Mucosa of descending colon (tissue), 3 donors: ENCODE measurements at regions not wholly inside any gene's neighbourhood (a gene's known extent, or its start where the extent isn't known, plus 50 kb on each side); places are given as distances from the start of the nearest gene placed in this dataset.

Experiments
- ATAC-seq: fragments of 200-7000 bp; cut with Tn5 transposase; one replicate; pipeline ENCODE4 v1.9.1; 2020; ENCODE audit warnings: mild to moderate bottlenecking, moderate library complexity
- DNase-seq, 3 donors: peaks; one replicate each; pipeline ENCODE4 v3.0.0-alpha.2; 2020
- H3K36me3 ChIP-seq: fragments of 200-600 bp; one replicate; pipeline ENCODE4 v1.8.0; 2021; ENCODE audit warnings: low read depth, mild to moderate bottlenecking
- H3K4me1 ChIP-seq: fragments of 200-600 bp; one replicate; pipeline ENCODE4 v1.8.0; 2021; ENCODE audit warnings: low read depth, mild to moderate bottlenecking
- H3K4me3 ChIP-seq: fragments of 200-600 bp; one replicate; pipeline ENCODE4 v1.8.0; 2021; ENCODE audit warnings: mild to moderate bottlenecking
- H3K9me3 ChIP-seq: fragments of 200-600 bp; one replicate; pipeline ENCODE4 v1.8.0; 2021; ENCODE audit warnings: mild to moderate bottlenecking
- CTCF ChIP-seq: fragments of 200-600 bp; IDR thresholded peaks from one replicate; pipeline ENCODE4 v1.8.0; 2022; ENCODE audit warnings: antibody characterized with exemption, mild to moderate bottlenecking
- intact Hi-C, 2 donors: fragments of 100-400 bp; cut with DNase I in 1 of 2; cut with micrococcal nuclease in 1 of 2; formaldehyde crosslinking; loops; one replicate each; pipeline versions ENCODE4 v1.11.0 to v1.11.1; 2022; cut with DNase I, micrococcal nuclease
- donor health status: DM: no; HTN: no; CAD: no; lungs with moderate emphysema.
- donor health status: DM: no; HTN: no; CAD: no.
- donor health status: DM: no; HTN: yes; CAD: no.

GRCh38 chrX:150158554-150159332 is 204.4 kb upstream of the MAMLD1 start:
- no peak for TF ChIP-seq CTCF

GRCh38 chrX:150159537-150159936 is 203.6 kb upstream of the MAMLD1 start:
- H3K4me1 ChIP-seq, result no peaks in the 10 kb centered on the region
- H3K36me3 ChIP-seq, result no peaks in the 10 kb centered on the region
- DNase-seq (no peak), ATAC-seq (no peak)
- TF ChIP-seq CTCF, result no peak
- intact Hi-C loops, result no loop called here
- no peak overlapping the region for H3K4me3 ChIP-seq
- H3K9me3 ChIP-seq, result no peaks in the 10 kb centered on the region

More at GRCh38 chrX:150158554-150159332, 204.4 kb upstream of the MAMLD1 start:
- ATAC-seq, result no peak
- no peak for DNase-seq
- Histone ChIP-seq H3K4me3 (no peak overlapping the region), H3K36me3 (no peaks in the 10 kb centered on the region), H3K4me1 (no peaks in the 10 kb centered on the region), H3K9me3 (no peaks in the 10 kb centered on the region)
- intact Hi-C loops, result no loop called here

- H3K36me3 ChIP-seq, result no peaks in the 10 kb centered on the region
- no peak for TF ChIP-seq CTCF
- H3K4me1 ChIP-seq, result no peaks in the 10 kb centered on the region
- H3K4me3 ChIP-seq, result no peak overlapping the region
- no peak for DNase-seq
- H3K9me3 ChIP-seq, result no peaks in the 10 kb centered on the region
- intact Hi-C loops, result no loop called here
- ATAC-seq, result no peak
Observed at GRCh38 chrX:150160656-150161055, 202.5 kb upstream of the MAMLD1 start.

GRCh38 chrX:150161193-150161592 is 201.9 kb upstream of the MAMLD1 start:
- no peak overlapping the region for H3K4me3 ChIP-seq
- DNase-seq (no peak), ATAC-seq (no peak)
- no peak for TF ChIP-seq CTCF
- no peaks in the 10 kb centered on the region for H3K36me3 ChIP-seq
- intact Hi-C loops, result no loop called here
- no peaks in the 10 kb centered on the region for H3K4me1 ChIP-seq
- no peaks in the 10 kb centered on the region for H3K9me3 ChIP-seq

- no peak overlapping the region for H3K4me3 ChIP-seq
- no peaks in the 10 kb centered on the region for H3K36me3 ChIP-seq
- intact Hi-C loops, result no loop called here
- TF ChIP-seq CTCF, result no peak
- ATAC-seq (no peak), DNase-seq (no peak)
- H3K4me1 ChIP-seq, result no peaks in the 10 kb centered on the region
- H3K9me3 ChIP-seq, result no peaks in the 10 kb centered on the region
Observed at GRCh38 chrX:150162141-150162540, 201.0 kb upstream of the MAMLD1 start.
